ENCODE measurements at regions not wholly inside any gene's neighbourhood (a gene's known extent, or its start where the extent isn't known, plus 50 kb on each side); places are given as distances from the start of the nearest gene placed in this dataset.

DNA sequence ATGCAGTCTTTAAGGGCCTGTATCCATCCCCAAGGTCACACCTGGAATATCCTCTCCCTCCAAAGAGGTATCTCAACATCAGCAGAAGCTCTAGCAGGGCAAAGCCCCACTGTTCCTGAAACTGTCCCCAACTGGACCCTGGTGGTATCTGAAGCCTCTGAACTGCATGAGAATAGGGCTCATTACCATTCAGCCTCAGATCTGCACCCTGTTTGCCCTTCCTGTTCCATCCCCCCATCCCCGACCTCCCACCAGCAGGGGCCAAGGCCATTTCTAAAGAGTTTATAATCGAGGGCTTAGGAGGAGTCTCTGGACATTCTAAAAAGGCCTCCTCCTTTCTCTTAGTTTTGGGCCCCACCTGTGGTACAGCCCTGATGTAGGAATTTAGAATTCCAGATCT is 74.0 kb upstream of the THY1 start:
- DNase-seq (ENCODE audit: low read depth in 4 of 4, low spot score in 2 of 4): no peak

DNA sequence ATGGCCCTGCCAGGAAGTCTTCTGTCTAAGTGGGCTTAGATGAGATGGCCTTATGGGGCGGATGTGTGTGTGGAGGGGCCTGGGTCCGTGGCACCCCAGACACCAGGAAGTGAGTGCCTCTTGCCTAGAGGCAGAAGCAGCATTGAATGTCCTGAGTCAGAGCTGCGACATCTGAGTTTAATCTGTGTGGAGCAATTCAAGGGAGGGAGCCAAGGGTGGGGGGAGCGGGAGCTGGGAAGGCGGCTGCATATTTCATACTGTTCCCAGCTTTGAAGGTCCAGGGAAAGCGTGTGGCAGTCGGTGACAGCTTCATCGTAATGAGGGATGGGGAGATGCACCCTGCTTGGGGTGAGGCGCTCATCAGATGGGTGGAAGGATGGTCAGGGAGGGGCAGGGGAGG is 73.5 kb upstream of the THY1 start:
- no peak for DNase-seq (ENCODE audit: low read depth in 4 of 4, low spot score in 2 of 4)

DNA sequence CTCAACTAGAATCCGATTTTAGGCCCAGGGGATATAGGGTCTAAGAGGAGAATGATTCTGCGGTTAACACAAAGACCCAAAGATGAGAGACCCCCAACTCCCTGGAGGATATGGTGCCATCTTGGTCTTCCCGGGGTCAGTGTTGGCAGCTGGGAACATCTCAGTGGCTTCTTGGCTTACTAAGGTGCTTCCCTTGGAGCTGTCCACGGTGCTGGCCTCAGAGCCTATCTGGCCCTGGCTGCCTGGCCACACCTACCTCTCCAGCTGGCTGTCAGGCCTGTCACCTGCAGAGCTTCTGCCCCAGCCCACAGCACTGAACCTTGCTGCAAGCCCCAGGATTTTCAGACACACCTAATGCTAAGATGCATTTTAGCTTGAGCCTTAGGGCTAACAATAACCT is 70.7 kb upstream of the THY1 start:
- peak in 2 of 4 donors; percentile 24 to 60 for DNase-seq (ENCODE audit: low read depth in 4 of 4, low spot score in 2 of 4)

DNA sequence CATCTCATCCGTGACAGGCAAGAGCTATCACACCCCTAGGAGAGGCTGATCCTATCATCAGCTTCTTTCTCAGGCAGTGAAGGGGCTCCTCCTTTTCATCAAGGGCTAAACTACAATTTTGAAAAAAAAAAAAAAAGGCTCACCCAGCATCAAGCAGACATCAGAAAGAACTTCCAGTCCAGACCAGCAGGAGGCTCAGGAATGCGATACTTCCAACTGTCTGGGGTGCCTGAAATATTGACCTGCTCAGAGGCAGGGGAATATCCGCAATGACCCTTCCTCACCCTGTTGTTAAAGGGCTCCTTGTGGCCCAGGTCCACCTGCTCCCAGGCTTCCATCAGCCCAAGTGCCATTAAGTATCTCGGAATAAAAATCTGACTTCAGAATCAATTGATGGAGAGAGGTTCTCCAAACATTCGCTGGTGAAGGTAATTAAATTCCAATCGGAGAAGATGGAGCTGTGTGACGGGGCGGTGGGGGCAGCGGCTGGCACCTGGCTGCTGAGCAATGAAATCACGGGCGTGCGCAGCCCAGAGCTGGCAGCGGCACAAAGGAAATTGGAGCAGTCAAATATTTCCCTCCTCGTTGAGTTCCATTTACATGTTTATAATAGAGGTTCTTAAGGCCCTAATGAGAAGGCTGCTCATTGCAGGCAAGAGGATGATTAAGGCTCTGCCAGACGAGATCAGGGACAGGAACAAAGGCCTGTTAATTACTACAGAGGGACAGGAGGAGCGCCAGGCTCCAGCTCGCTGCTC is 69.0 kb upstream of the THY1 start:
- DNase-seq (ENCODE audit: low read depth in 4 of 4, low spot score in 2 of 4): no peak

DNA sequence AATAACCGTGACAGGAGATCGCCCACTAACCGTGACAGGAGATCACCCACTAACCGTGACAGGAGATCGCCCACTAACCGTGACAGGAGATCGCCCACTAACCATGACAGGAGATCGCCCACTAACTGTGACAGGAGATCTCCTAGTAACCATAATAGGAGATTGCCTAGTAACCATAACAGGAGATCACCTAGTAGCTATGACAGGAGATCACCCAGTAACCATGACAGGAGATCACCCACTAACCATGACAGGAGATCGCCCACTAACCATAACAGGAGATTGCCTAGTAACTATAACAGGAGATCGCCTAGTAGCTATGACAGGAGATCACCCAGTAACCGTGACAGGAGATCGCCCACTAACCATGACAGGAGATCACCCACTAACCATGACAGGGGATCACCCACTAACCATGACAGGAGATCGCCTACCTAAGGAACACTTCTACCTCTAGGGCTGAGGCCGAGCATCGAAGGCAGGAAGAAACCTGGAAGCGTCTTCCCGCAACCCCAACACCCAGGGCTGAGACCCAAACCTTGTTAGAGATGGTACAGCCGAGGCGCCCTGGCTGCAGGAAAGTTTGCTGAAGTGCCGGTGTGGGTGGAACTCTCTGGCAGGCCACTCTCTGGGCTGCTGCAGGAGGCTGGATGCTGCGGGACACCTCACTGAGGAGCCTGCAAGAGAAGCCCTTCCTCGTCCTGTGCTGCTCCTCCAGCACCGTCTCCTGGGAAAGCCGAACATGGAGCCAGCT is 67.5 kb upstream of the THY1 start:
- DNase-seq (ENCODE audit: low read depth in 4 of 4, low spot score in 2 of 4): no peak

DNA sequence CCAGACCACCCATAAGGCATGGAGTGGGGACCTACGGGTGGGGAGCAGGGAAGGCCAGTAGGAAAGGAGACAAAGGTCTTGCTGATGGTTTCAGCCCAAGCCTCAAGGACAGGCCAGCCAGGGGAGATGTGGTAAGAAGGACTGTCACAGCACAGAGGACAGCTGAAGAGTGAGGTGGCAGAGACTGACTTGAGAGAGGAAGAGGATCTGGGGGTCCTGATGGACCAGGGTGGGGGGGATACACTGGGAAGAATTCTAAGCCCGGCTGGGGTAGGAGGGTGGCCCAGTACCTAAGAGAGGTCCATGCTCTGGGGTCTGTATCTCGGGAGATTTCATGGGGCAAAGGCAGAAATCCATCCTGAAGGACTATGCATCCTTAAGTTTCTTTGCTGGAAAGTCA is 66.1 kb upstream of the THY1 start:
- no peak for DNase-seq (ENCODE audit: low read depth in 4 of 4, low spot score in 2 of 4)

DNA sequence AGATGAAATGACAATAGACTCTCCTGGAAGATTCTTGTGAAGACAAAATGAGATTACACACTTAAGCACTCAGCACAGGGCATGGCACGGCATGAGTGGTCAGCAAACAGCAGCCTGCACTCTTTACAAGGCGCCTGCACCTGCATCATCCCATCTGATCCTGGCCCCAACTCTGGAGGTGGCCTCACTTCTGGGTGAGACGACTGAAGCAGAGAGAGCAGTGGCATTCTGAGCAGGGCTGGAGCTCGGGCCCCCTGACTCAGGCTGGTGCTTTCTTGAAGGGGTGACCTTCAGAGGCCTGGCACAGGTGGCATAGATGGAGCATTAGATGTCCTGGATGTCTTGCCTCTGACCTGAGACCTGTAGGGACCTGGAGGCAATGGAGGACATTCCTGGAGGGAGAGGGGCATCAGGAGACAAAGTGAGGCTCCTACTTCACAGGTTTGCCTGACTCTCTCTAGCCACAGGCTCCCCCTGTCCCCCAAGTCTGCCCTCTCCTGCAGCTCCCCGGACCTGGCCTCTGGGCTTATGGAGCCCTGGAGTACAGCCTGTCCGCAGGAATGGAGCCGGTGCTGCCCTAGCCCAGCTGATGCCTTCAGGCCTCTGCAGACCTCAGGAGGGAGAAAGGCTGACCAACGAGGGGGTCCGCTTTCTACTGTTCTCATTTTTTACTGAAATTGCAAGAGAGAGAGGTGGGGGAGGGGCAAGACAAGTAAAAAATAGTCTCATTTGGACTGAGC is 65.5 kb upstream of the THY1 start:
- no peak for DNase-seq (ENCODE audit: low read depth in 4 of 4, low spot score in 2 of 4)

DNA sequence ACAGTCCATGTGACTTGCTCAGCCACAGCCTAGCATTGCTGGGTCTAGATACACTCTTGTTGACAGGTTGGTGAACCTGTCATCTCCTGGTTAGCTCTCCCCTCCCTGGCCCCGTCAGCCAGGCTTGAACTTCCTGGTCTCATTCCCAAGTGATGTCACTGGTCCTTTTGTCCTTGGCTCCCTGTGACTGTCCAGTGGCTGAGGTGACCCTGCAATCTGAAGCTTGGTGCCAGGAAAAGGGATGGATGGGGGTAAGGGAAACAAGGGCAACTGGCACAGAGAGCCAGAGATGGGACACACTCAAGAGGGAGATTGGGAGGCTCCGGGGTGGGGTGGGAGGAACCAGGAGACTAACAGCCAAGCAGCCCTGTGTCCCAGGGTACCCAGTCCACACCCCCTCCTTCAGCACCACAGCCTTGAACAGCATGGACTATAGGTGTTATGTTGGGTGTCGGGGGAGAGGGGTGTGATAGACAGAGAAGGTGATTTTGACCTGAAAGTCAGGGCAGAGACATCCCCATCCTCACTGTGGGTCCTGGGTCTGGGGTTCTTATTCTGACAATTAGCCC is 63.8 kb upstream of the THY1 start:
- DNase-seq (ENCODE audit: low read depth in 4 of 4, low spot score in 2 of 4): no peak

DNA sequence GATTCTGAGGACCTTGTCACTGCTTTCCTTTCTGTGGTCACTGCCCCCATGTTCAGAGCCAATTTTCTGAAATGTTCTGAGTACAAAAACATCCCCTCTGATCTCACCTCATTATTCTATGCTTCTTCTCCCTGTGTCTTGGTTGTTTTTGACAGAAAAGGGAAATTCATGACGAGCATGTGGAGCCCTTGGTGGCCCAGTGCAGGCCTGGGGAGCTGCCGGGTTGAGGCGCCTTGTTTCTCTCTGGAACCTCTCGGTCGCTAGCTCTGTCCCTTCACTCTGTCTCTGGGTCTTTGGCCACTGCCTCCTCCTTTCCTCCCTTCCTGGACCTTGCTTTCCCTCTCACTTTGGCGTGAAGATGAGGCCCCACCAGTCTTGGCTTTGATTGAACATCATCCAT is 63.0 kb upstream of the THY1 start:
- DNase-seq (ENCODE audit: low read depth in 4 of 4, low spot score in 2 of 4): no peak

DNA sequence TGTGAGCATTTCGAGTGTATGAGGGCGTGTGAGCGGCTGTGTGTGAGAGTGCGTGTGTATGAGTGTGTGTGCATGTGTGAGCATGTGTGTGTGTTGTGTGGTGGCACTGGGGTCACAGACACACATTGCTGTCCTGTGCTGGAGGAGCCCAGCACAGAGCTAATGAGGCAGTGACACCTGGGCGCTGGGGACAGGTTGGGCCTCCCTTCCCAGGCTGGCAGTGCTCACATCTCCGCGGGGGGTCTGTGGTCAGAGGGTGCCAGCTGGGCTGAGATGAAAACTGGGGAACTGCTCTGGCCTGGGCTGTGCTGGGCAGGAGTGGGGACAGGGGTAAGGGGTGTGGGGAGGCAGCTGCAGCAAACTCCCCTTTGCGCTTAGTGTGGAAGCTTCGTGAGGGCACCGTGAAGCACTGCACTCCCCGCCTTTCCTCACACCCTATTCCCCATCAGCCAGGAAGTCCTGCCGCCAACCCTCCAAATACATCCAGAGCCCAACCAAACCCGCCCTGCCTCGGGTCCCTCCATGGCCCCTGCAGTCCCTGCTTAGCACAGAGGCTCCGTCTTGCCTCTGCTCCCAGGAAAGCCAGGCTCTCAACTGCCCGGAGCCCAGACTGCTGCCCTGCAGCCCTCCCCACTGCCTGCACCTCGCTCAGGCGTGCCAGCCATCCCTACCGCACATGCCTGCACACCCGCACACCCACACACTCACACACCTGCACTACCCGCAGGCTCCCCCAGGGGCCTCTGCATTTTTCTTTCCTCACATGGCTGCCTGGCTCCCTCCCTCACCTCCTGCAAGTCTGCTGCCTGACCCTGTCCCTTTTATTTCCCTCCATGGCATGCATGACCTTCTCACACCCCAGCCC is 62.0 kb upstream of the THY1 start:
- DNase-seq (ENCODE audit: low read depth in 4 of 4, low spot score in 2 of 4): no peak

DNA sequence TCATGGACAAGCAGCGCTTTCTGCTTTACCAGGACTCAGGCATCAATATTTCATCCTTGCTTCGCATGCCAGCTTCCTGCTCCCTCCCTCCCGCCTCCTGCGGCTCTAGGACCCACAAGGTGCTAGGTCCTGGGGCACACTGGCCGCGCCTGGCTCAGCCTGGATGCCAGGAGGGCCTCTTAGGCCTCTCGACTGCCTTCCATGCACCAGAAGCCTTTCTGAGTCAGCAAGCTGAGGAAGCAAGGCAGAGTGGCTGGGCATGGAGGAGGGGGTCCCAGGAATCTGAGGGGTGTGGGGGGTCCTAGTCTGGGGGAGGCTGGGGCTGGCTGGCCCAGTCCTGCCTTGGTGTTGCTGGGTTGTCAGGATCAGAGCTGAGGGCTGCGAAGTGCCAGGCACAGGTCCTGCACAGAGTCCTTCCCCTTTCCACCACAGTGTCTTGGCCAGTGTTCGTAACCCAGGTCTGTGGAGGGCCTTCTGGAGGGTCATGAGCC is 61.0 kb upstream of the THY1 start:
- DNase-seq (ENCODE audit: low read depth in 4 of 4, low spot score in 2 of 4): no peak

DNA sequence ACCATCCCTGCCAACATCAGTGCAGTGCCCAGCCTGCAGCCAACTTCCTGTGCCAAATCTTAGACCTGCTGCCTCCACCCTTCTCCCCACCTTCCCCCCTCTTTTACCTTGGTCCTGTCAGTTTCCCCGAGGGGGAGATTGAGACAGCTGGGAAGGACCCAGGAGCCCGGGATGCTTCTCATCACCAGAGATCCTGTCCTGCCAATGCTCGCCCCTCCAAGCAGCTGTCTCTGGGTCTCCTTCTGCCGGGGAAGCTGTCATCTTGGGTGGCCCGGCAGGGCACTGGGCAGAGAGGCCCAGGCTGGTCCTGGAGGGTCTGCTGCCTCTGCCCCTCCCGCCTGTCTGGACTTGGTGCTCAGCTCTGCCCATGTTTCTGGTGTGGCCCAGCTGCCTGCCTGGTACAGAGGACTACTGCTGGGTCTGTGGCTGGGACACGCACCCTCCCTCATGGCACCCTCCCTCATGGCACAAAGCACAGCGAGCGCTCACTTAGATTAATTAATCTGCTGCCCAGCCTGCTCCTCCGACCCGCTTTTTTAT is 60.4 kb upstream of the THY1 start:
- no peak for DNase-seq (ENCODE audit: low read depth in 4 of 4, low spot score in 2 of 4)

DNA sequence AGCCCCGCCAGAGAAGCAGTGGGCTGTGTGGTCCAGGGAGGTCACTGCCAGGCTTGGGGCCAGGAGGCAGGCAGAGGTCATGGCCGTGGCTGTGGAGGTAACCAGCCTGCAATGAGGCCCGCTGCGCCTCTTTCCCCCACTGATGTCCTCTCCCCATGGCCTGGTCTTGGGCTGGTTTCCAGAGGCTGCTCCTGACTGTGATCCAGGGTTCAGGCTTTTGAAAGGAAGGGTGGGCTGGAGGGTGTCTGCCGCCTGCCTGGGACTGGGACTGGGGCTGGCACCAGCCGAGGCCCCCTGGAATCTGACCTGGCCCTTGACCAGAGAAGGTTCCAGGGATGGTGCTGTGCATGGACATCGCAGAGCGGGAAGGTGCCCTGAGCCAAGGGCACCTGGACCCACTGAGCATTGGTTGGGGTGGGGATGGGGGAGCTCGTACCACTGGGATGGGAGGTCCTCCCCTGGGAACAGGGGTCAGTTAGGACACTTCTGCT is 59.6 kb upstream of the THY1 start:
- no peak for DNase-seq (ENCODE audit: low read depth in 4 of 4, low spot score in 2 of 4)

DNA sequence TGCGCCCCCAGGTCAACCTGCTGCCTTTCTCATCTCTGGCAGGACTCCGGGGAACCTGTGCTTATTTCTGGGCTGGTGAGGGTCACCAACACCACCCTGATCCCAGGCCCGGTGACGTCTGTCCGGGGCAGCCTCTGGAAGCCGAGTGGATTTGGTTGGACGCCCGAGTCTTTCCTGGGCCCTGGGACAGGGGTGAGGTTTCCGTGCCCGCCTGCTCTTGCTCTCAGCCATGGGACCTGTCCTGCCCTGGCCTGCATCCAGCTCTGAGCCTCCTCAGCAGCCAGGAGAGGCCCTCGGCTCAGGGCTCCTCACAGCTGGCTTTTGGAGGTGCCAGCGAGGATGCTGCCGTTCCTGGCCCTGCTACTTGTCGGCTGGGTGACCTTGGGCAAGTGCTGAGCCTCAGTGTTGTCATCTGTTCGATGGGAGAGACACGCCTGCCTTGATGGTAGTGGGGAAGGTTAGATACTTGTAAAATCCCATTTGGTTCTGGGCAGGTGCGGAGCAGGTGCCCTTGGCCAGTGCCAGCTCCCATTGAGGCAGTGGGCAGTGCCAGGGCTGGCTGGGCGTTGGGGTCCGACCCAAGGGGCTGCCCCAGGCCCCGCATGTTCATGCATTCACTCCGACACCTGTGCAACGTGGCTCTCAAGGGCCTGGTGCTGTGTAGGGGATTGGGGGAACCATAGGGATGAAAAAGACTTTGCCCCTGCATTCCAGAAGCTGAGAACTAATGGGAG is 58.9 kb upstream of the THY1 start:
- no peak for DNase-seq (ENCODE audit: low read depth in 4 of 4, low spot score in 2 of 4)

DNA sequence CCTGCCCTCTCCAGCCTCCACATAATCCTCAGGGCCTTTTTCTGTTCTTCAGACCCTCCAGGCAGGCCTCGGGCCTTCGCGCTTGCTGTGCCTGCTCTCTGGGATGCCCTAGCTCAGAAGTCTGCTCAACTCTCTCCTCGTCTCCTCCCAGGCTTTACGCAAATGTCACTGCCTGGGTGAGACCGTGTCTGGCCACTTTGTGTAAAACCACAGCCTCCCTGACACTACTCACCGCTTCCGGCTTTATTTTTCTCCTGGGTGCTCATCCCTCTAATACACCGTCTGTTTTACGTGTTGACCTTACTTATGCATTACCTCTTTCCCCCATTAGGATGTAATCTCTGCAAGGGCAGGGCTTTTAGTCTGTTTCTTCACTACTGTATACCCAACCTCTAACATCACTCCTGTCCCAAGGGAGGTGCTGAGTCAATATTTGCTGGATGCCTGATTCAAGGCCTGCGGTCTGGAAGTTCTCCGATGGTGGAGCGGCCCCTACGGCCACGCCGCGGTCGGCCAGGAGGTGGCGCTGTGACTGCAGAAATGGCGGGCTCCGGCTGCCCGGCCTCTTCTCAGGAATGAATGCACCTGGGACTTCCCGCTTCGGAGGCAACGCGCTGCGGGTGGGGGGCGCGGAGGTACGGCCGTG is 58.2 kb upstream of the THY1 start:
- peak; percentile 36 to 46 (median 39) for DNase-seq (ENCODE audit: low read depth in 4 of 4, low spot score in 2 of 4)

DNA sequence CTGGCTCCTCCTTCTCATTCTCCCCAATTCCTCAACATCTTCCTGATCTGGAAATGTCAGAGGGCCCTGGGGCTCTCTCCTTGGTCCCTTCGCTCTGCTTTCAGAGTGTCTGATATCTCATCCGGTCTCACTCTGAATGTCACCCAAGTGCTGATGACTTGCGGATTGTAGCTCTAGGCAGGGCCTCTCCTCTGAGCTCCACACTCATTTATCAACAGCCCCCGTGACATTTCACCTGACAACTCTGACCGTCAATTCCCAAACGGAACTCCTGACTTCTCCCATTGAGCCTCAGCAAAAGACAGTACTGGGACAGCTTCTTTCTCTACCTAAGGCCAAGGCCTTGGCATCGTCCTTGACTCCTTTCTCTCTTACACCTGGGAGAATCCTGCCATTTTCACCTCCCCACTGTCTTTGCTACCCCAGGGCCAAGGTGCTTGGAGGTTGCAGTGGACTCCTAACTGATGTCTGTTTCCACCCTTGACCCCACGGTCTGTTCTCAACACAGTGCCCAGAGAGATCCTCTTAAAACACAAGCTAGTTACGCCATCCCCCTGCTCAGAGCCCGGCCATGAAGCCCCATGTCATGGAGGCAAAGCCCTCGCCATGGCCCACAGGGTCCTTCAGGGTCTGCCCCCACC is 57.5 kb upstream of the THY1 start:
- DNase-seq (ENCODE audit: low read depth in 4 of 4, low spot score in 2 of 4): no peak

DNA sequence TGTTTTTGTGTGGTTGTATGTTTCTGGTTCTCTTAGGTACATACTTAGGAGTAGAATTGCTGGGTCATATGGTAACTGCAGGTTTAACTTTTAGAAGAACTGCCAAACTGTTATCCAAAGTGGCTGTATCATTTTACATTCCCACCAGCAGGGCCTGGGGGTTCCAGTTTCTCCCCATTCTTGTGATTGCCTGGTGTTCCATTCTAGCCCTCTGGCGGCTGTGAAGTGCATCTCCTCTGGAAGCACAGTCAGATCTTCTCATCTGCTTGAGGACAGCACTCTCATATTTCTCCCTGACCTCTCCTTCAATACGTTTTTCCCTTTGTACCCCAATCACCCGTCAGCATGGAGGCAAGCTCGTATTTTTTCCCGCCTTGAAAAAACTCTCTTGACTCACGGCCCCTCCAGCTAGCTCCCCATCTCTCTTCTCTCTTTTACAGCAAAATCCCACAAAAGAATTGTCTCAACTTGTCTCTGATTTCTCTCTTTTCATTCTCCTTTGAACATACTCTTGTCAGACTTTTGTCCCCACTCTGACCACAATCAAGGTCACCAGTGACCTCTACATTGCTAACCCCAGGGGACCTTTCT is 56.8 kb upstream of the THY1 start:
- no peak for DNase-seq (ENCODE audit: low read depth in 4 of 4, low spot score in 2 of 4)

Data from left renal cortex interstitium (tissue), 4 donors.